ENCODE measurements at regions not wholly inside any gene's neighbourhood (a gene's known extent, or its start where the extent isn't known, plus 50 kb on each side); places are given as distances from the start of the nearest gene placed in this dataset.

GRCh38 chr5:72618708-72619107 lies 111.5 kb upstream of the ZNF366 start:
- no peaks in the 10 kb centered on the region for H3F3A ChIP-seq (ENCODE audit: insufficient read depth, low read length, poor library complexity, severe bottlenecking)
- no peaks in the 10 kb centered on the region for H3K79me2 ChIP-seq (replicated peaks; ENCODE audit: insufficient read depth, low read length)
- H3K4me2 ChIP-seq (ENCODE audit: low read length) = no peak overlapping the region
- H3K9me2 ChIP-seq (ENCODE audit: insufficient read depth, low read length) = no peaks in the 10 kb centered on the region
- H2AFZ ChIP-seq (ENCODE audit: low read depth, low read length) = no peak overlapping the region
- no peaks in the 10 kb centered on the region for H3K27me3 ChIP-seq (ENCODE audit: insufficient read depth, low read depth, low read length)
- H4K20me1 ChIP-seq (ENCODE audit: insufficient read depth) = no peaks in the 10 kb centered on the region
- no peaks in the 10 kb centered on the region for H3K9me3 ChIP-seq (ENCODE audit: low read length)
- H3K36me3 ChIP-seq (ENCODE audit: insufficient read depth, low read length) = no peaks in the 10 kb centered on the region
- no peak overlapping the region for H3K9ac ChIP-seq (ENCODE audit: low read length)
- TF ChIP-seq MXI1 (conservative IDR thresholded peaks at IDR 0.05; ENCODE audit: poor library complexity, severe bottlenecking) (no peak), EP300 (conservative IDR thresholded peaks at IDR 0.05; ENCODE audit: poor library complexity, severe bottlenecking) (no peak), EZH2 (IDR thresholded peaks at IDR 0.05; ENCODE audit: borderline replicate concordance, insufficient read depth, low read length, poor library complexity, severe bottlenecking) (no peak), REST (IDR thresholded peaks at IDR 0.05; ENCODE audit: borderline replicate concordance) (no peak), RAD21 (conservative IDR thresholded peaks at IDR 0.05) (no peak), TAF1 (IDR thresholded peaks at IDR 0.05; ENCODE audit: low read depth) (no peak), SMC3 (conservative IDR thresholded peaks at IDR 0.05; ENCODE audit: poor library complexity) (no peak), POLR2AphosphoS5 (IDR thresholded peaks at IDR 0.05) (no peak)
- TF ChIP-seq, protein P1, sequence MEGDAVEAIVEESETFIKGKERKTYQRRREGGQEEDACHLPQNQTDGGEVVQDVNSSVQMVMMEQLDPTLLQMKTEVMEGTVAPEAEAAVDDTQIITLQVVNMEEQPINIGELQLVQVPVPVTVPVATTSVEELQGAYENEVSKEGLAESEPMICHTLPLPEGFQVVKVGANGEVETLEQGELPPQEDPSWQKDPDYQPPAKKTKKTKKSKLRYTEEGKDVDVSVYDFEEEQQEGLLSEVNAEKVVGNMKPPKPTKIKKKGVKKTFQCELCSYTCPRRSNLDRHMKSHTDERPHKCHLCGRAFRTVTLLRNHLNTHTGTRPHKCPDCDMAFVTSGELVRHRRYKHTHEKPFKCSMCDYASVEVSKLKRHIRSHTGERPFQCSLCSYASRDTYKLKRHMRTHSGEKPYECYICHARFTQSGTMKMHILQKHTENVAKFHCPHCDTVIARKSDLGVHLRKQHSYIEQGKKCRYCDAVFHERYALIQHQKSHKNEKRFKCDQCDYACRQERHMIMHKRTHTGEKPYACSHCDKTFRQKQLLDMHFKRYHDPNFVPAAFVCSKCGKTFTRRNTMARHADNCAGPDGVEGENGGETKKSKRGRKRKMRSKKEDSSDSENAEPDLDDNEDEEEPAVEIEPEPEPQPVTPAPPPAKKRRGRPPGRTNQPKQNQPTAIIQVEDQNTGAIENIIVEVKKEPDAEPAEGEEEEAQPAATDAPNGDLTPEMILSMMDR (IDR thresholded peaks at IDR 0.05; ENCODE audit: poor library complexity, severe bottlenecking) = no peak
- no peak overlapping the region for H3K27ac ChIP-seq (ENCODE audit: low read length)
- H3K4me3 ChIP-seq (ENCODE audit: low read length) = no peak overlapping the region

- Histone ChIP-seq H3K9me3 (ENCODE audit: low read length) (no peaks in the 10 kb centered on the region), H3K9me2 (ENCODE audit: insufficient read depth, low read length) (no peaks in the 10 kb centered on the region), H4K20me1 (ENCODE audit: insufficient read depth) (no peaks in the 10 kb centered on the region), H3K79me2 (replicated peaks; ENCODE audit: insufficient read depth, low read length) (no peaks in the 10 kb centered on the region), H3F3A (ENCODE audit: insufficient read depth, low read length, poor library complexity, severe bottlenecking) (no peaks in the 10 kb centered on the region), H3K9ac (ENCODE audit: low read length) (no peak overlapping the region), H3K36me3 (ENCODE audit: insufficient read depth, low read length) (no peaks in the 10 kb centered on the region), H2AFZ (ENCODE audit: low read depth, low read length) (no peak overlapping the region), H3K4me3 (ENCODE audit: low read length) (no peak overlapping the region), H3K27me3 (ENCODE audit: insufficient read depth, low read depth, low read length) (no peaks in the 10 kb centered on the region), H3K27ac (ENCODE audit: low read length) (no peak overlapping the region), H3K4me2 (ENCODE audit: low read length) (no peak overlapping the region)
- TF ChIP-seq TAF1 (IDR thresholded peaks at IDR 0.05; ENCODE audit: low read depth) (no peak), RAD21 (conservative IDR thresholded peaks at IDR 0.05) (no peak), REST (IDR thresholded peaks at IDR 0.05; ENCODE audit: borderline replicate concordance) (no peak), MXI1 (conservative IDR thresholded peaks at IDR 0.05; ENCODE audit: poor library complexity, severe bottlenecking) (no peak), EP300 (conservative IDR thresholded peaks at IDR 0.05; ENCODE audit: poor library complexity, severe bottlenecking) (no peak), SMC3 (conservative IDR thresholded peaks at IDR 0.05; ENCODE audit: poor library complexity) (no peak), POLR2AphosphoS5 (IDR thresholded peaks at IDR 0.05) (no peak), EZH2 (IDR thresholded peaks at IDR 0.05; ENCODE audit: borderline replicate concordance, insufficient read depth, low read length, poor library complexity, severe bottlenecking) (no peak)
- TF ChIP-seq, protein P1 (IDR thresholded peaks at IDR 0.05; ENCODE audit: poor library complexity, severe bottlenecking) = no peak
These were observed 107.9 kb upstream of the ZNF366 start for GRCh38 chr5:72615061-72615460.

Measured in neural cell (in vitro differentiated cells).